ENCODE measurements at regions not wholly inside any gene's neighbourhood (a gene's known extent, or its start where the extent isn't known, plus 50 kb on each side); places are given as distances from the start of the nearest gene placed in this dataset.

DNA sequence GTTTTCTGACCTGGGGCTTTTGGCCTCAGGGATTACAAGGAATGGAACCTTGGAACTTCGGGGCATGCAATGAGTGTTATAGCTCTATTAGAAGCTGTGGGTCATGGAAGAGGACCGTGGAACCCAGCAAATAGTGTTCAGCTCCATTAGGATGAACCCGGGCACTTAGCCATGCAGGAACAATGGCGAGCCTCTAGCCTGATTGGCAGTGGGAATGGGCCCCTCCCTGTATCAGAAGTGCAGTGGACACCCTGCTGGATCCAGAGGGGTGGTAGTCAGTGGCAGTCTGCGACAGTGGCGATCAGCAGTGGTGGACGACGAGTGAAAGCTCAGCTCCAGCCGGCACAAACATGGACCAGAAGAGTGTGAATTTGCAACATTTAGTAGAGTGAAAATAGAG is 315.4 kb upstream of the TECRL start:
- no peaks in the 10 kb centered on the region for H3K36me3 ChIP-seq (ENCODE audit: control insufficient read depth, insufficient read depth, low read length)
- TF ChIP-seq CTCF (IDR thresholded peaks at IDR 0.05; ENCODE audit: insufficient read depth, low read length, poor library complexity, severe bottlenecking), result no peak
- no peak overlapping the region for H3K4me3 ChIP-seq (replicated peaks; ENCODE audit: low read depth, low read length)
- no peak for DNase-seq (ENCODE audit: extremely low read depth, insufficient read length)
- H3K27me3 ChIP-seq (replicated peaks; ENCODE audit: control insufficient read depth, insufficient read depth, low read length), result no peaks in the 10 kb centered on the region

GRCh38 chr4:64721106-64721505 is 311.9 kb upstream of the TECRL start:
- Histone ChIP-seq H3K36me3 (ENCODE audit: control insufficient read depth, insufficient read depth, low read length) (no peaks in the 10 kb centered on the region), H3K4me3 (replicated peaks; ENCODE audit: low read depth, low read length) (no peak overlapping the region), H3K27me3 (replicated peaks; ENCODE audit: control insufficient read depth, insufficient read depth, low read length) (no peaks in the 10 kb centered on the region)
- no peak for DNase-seq (ENCODE audit: extremely low read depth, insufficient read length)
- no peak for TF ChIP-seq CTCF (IDR thresholded peaks at IDR 0.05; ENCODE audit: insufficient read depth, low read length, poor library complexity, severe bottlenecking)

DNA sequence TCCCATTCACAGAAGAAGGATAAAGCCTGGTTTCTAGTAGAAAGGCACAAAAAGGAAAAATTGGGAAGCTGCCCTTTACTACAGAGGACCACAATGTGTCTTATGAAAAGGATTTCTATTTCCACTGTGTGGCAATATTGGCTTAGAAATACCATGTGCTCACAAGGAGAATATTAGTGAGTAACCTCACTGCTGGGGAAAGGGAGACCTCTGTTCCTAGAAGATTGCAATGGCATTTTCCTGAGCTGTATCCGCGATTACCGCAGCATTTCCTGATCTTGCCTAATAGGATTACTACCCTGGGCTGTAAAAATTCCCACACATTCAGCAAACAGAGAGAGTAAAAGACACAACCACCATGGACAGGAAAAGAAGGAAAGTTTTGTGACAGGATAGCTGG is 308.8 kb upstream of the TECRL start:
- Histone ChIP-seq H3K4me3 (replicated peaks; ENCODE audit: low read depth, low read length) (no peak overlapping the region), H3K36me3 (ENCODE audit: control insufficient read depth, insufficient read depth, low read length) (no peaks in the 10 kb centered on the region), H3K27me3 (replicated peaks; ENCODE audit: control insufficient read depth, insufficient read depth, low read length) (no peaks in the 10 kb centered on the region)
- TF ChIP-seq CTCF (IDR thresholded peaks at IDR 0.05; ENCODE audit: insufficient read depth, low read length, poor library complexity, severe bottlenecking), result no peak
- no peak for DNase-seq (ENCODE audit: extremely low read depth, insufficient read length)

- Histone ChIP-seq H3K36me3 (ENCODE audit: control insufficient read depth, insufficient read depth, low read length) (no peaks in the 10 kb centered on the region), H3K4me3 (replicated peaks; ENCODE audit: low read depth, low read length) (no peak overlapping the region), H3K27me3 (replicated peaks; ENCODE audit: control insufficient read depth, insufficient read depth, low read length) (no peaks in the 10 kb centered on the region)
- TF ChIP-seq CTCF (IDR thresholded peaks at IDR 0.05; ENCODE audit: insufficient read depth, low read length, poor library complexity, severe bottlenecking), result no peak
- DNase-seq (ENCODE audit: extremely low read depth, insufficient read length), result no peak
Measured at GRCh38 chr4:64715741-64716140, 306.5 kb upstream of the TECRL start.

- DNase-seq (ENCODE audit: extremely low read depth, insufficient read length), result no peak
- H3K4me3 ChIP-seq (replicated peaks; ENCODE audit: low read depth, low read length), result no peak overlapping the region
Measured at GRCh38 chr4:64713256-64713840, 304.1 kb upstream of the TECRL start.

More at GRCh38 chr4:64713256-64713840, 304.1 kb upstream of the TECRL start:
- TF ChIP-seq CTCF (IDR thresholded peaks at IDR 0.05; ENCODE audit: insufficient read depth, low read length, poor library complexity, severe bottlenecking), result peak; percentile 55
- no peaks in the 10 kb centered on the region for H3K36me3 ChIP-seq (ENCODE audit: control insufficient read depth, insufficient read depth, low read length)
- no peaks in the 10 kb centered on the region for H3K27me3 ChIP-seq (replicated peaks; ENCODE audit: control insufficient read depth, insufficient read depth, low read length)
